ENCODE measurements at regions not wholly inside any gene's neighbourhood (a gene's known extent, or its start where the extent isn't known, plus 50 kb on each side); places are given as distances from the start of the nearest gene placed in this dataset.

- TF ChIP-seq EZH2 (IDR thresholded peaks at IDR 0.05; ENCODE audit: borderline replicate concordance, low read depth, low read length, severe bottlenecking) (no peak), CTCF (IDR thresholded peaks at IDR 0.05; ENCODE audit: borderline replicate concordance, extremely low read depth, low read length, poor library complexity, severe bottlenecking) (no peak)
Measured at GRCh38 chr16:51056331-51056730, 94.7 kb downstream of the SALL1 start.

All from DND-41 (cell line).